GM12892 (cell line): ENCODE measurements at regions not wholly inside any gene's neighbourhood (a gene's known extent, or its start where the extent isn't known, plus 50 kb on each side); places are given as distances from the start of the nearest gene placed in this dataset.

ENCODE experiments used
- POLR2AphosphoS5 ChIP-seq: IDR thresholded peaks from 2 replicates; pipeline ENCODE4 v1.6.1; 2011; ENCODE audit warnings: low read depth, low read length, control low read depth
- TAF1 ChIP-seq: IDR thresholded peaks from 2 replicates; pipeline ENCODE4 v1.6.1; 2011; ENCODE audit warnings: low read depth, mild to moderate bottlenecking, control low read depth, low read length, borderline replicate concordance

GRCh38 chr4:125539691-125540090 lies 224.9 kb downstream of the FAT4 start:
- TF ChIP-seq TAF1 (no peak), POLR2AphosphoS5 (no peak)
